Hindlimb muscle (tissue), 1 donor: ENCODE measurements at regions not wholly inside any gene's neighbourhood (a gene's known extent, or its start where the extent isn't known, plus 50 kb on each side); places are given as distances from the start of the nearest gene placed in this dataset.
"Not testable (repeated sequence)": the region's sequence is repeated elsewhere in the genome, so short reads cannot be mapped to it uniquely, and the experiment has no call there.

ENCODE experiments used
- DNase-seq: peaks from one replicate; pipeline ENCODE4 v3.0.0-alpha.2; 2013

GRCh38 chr14:37787879-37788494 is 192.6 kb downstream of the TTC6 start:
- DNase-seq: no peak

GRCh38 chr14:37791384-37792036 is 196.1 kb downstream of the TTC6 start:
- DNase-seq: no peak

- no peak for DNase-seq
These were observed 196.7 kb downstream of the TTC6 start for GRCh38 chr14:37792124-37792523.

- DNase-seq: no peak
These were observed 201.4 kb downstream of the TTC6 start for GRCh38 chr14:37796703-37797416.

GRCh38 chr14:37797675-37798074 is 202.2 kb downstream of the TTC6 start:
- no peak for DNase-seq

- no peak for DNase-seq
These were observed 212.3 kb downstream of the TTC6 start for GRCh38 chr14:37807722-37808121.

GRCh38 chr14:37810094-37810801 is 214.8 kb downstream of the TTC6 start:
- no peak for DNase-seq

- no peak for DNase-seq
These were observed 218.3 kb downstream of the TTC6 start for GRCh38 chr14:37813732-37814131.

GRCh38 chr14:37816135-37816534 is 220.7 kb downstream of the TTC6 start:
- DNase-seq: no peak

GRCh38 chr14:37816743-37817295 is 221.4 kb downstream of the TTC6 start:
- DNase-seq: no peak

GRCh38 chr14:37819155-37820015 is 224.0 kb downstream of the TTC6 start:
- DNase-seq: no peak

GRCh38 chr14:37820810-37821209 is 225.4 kb downstream of the TTC6 start:
- not testable (repeated sequence) for DNase-seq

GRCh38 chr14:37824939-37825712 is 229.7 kb downstream of the TTC6 start:
- peak; percentile 24 for DNase-seq

- no peak for DNase-seq
These were observed 231.4 kb downstream of the TTC6 start for GRCh38 chr14:37826869-37827268.

GRCh38 chr14:37830271-37830670 is 234.8 kb downstream of the TTC6 start:
- no peak for DNase-seq

GRCh38 chr14:37834275-37834674 is 238.8 kb downstream of the TTC6 start:
- no peak for DNase-seq

- DNase-seq: not testable (repeated sequence)
These were observed 243.3 kb downstream of the TTC6 start for GRCh38 chr14:37838778-37839177.

GRCh38 chr14:37841039-37841438 is 245.6 kb downstream of the TTC6 start:
- not testable (repeated sequence) for DNase-seq

- DNase-seq: no peak
These were observed 246.7 kb downstream of the TTC6 start for GRCh38 chr14:37842106-37842505.

- DNase-seq: no peak
These were observed 248.7 kb downstream of the TTC6 start for GRCh38 chr14:37843954-37844607.

GRCh38 chr14:37844614-37845013 is 249.2 kb downstream of the TTC6 start:
- DNase-seq: no peak
